ENCODE measurements at regions not wholly inside any gene's neighbourhood (a gene's known extent, or its start where the extent isn't known, plus 50 kb on each side); places are given as distances from the start of the nearest gene placed in this dataset.

GRCh38 chr13:106916329-106916976 is 348.5 kb upstream of the ARGLU1 start:
- intact Hi-C loops (cut with DNase I): loop anchor here (10.0 kb wide), 2 partner anchors 208 to 302 kb away; no protein-coding TSS in a partner anchor
- Histone ChIP-seq H3K27me3 (no peaks in the 10 kb centered on the region), H3K9me3 (no peaks in the 10 kb centered on the region), H3K27ac (peak overlapping the region in 1 of 3 donors; percentile 83), H3K4me3 (replicated peaks in 1 of 3) (no peak overlapping the region), H3K4me1 (peaks cover 3 to 11% of the 10 kb centered on the region in 2 donors), H3K36me3 (no peaks in the 10 kb centered on the region)
- TF ChIP-seq CTCF (IDR thresholded peaks at IDR 0.05): no peak
- no peak for TF ChIP-seq POLR2A (IDR thresholded peaks at IDR 0.05)
- no peak for DNase-seq
- WGBS, 2 donors: 41 to 66% methylated on average over 14 to 15 of the region's 15 CpGs

- intact Hi-C loops (cut with DNase I): loop anchor here (10.0 kb wide), 2 partner anchors 210 to 300 kb away; no protein-coding TSS in a partner anchor
- H3K36me3 ChIP-seq: no peaks in the 10 kb centered on the region
- no peaks in the 10 kb centered on the region for H3K27me3 ChIP-seq
- no peaks in the 10 kb centered on the region for H3K9me3 ChIP-seq
- peaks cover 3 to 11% of the 10 kb centered on the region in 2 donors for H3K4me1 ChIP-seq
- no peak for TF ChIP-seq POLR2A (IDR thresholded peaks at IDR 0.05)
- no peak for TF ChIP-seq CTCF (IDR thresholded peaks at IDR 0.05)
- DNase-seq: no peak
- 85 to 94% methylated on average over 3 of the region's 3 CpGs for WGBS, 2 donors
- H3K4me3 ChIP-seq (replicated peaks in 1 of 3): no peak overlapping the region
- no peak overlapping the region for H3K27ac ChIP-seq
Observed at GRCh38 chr13:106915146-106915545, 347.2 kb upstream of the ARGLU1 start.

- WGBS, 2 donors: 83 to 93% methylated on average over 4 of the region's 4 CpGs
- H3K27ac ChIP-seq: no peak overlapping the region
- H3K4me3 ChIP-seq (replicated peaks in 1 of 3): no peak overlapping the region
- TF ChIP-seq CTCF (IDR thresholded peaks at IDR 0.05): no peak
- TF ChIP-seq POLR2A (IDR thresholded peaks at IDR 0.05): no peak
- H3K4me1 ChIP-seq: no peaks in the 10 kb centered on the region
- H3K27me3 ChIP-seq: no peaks in the 10 kb centered on the region
- intact Hi-C loops (cut with DNase I): loop anchor here (10.0 kb wide), 2 partner anchors 213 to 297 kb away; no protein-coding TSS in a partner anchor
- no peaks in the 10 kb centered on the region for H3K9me3 ChIP-seq
- no peaks in the 10 kb centered on the region for H3K36me3 ChIP-seq
- no peak for DNase-seq
Observed at GRCh38 chr13:106911627-106912026, 343.7 kb upstream of the ARGLU1 start.

GRCh38 chr13:106911020-106911419 is 343.1 kb upstream of the ARGLU1 start:
- DNase-seq: no peak
- Histone ChIP-seq H3K27ac (no peak overlapping the region), H3K9me3 (no peaks in the 10 kb centered on the region), H3K4me1 (no peaks in the 10 kb centered on the region), H3K27me3 (no peaks in the 10 kb centered on the region), H3K36me3 (no peaks in the 10 kb centered on the region), H3K4me3 (replicated peaks in 1 of 3) (no peak overlapping the region)
- WGBS, 2 donors: 89 to 92% methylated on average over 5 of the region's 5 CpGs
- TF ChIP-seq POLR2A (IDR thresholded peaks at IDR 0.05) (no peak), CTCF (IDR thresholded peaks at IDR 0.05) (no peak)
- intact Hi-C loops (cut with DNase I): loop anchor here (10.0 kb wide), 2 partner anchors 214 to 296 kb away; no protein-coding TSS in a partner anchor

- H3K4me3 ChIP-seq (replicated peaks in 1 of 3): no peak overlapping the region
- no peak overlapping the region for H3K27ac ChIP-seq
- intact Hi-C loops (cut with DNase I): no loop called here
- TF ChIP-seq CTCF (IDR thresholded peaks at IDR 0.05) (no peak), POLR2A (IDR thresholded peaks at IDR 0.05) (no peak)
- 89 to 93% methylated on average over 13 of the region's 13 CpGs for WGBS, 2 donors
- DNase-seq: no peak
- H3K27me3 ChIP-seq: no peaks in the 10 kb centered on the region
- no peaks in the 10 kb centered on the region for H3K4me1 ChIP-seq
- no peaks in the 10 kb centered on the region for H3K36me3 ChIP-seq
- H3K9me3 ChIP-seq: no peaks in the 10 kb centered on the region
Observed at GRCh38 chr13:106906426-106906996, 338.6 kb upstream of the ARGLU1 start.

Data from thyroid gland (tissue), 4 donors.